ENCODE measurements at regions not wholly inside any gene's neighbourhood (a gene's known extent, or its start where the extent isn't known, plus 50 kb on each side); places are given as distances from the start of the nearest gene placed in this dataset.

- TF ChIP-seq CTCF (IDR thresholded peaks at IDR 0.05) (no peak), POLR2A (IDR thresholded peaks at IDR 0.05) (no peak)
Observed at GRCh38 chr2:14428056-14428455, 204.5 kb upstream of the LRATD1 start.

All from tibial nerve (tissue), 3 donors.